ENCODE measurements at regions not wholly inside any gene's neighbourhood (a gene's known extent, or its start where the extent isn't known, plus 50 kb on each side); places are given as distances from the start of the nearest gene placed in this dataset.

DNA sequence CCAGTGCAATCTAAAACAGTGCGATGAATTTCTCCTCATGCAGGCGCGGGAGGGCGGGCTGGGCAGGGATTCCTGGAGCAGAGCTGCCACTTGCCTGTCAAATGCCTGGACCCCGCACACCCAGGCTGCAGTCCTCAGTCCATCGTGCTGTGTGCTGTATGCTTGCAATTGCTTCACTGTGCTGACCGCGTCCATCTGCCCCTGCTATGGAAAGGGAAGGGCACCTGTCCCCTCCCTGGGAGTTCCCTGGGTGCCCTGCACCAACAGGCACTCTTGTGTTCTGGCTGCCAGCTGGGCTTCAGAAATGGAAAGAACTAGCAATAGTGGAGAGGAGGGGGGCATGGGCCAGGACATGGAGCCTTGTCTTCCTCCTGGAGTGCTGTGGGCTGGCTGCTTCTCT lies 185.4 kb upstream of the B3GAT1 start:
- TF ChIP-seq, protein P1, sequence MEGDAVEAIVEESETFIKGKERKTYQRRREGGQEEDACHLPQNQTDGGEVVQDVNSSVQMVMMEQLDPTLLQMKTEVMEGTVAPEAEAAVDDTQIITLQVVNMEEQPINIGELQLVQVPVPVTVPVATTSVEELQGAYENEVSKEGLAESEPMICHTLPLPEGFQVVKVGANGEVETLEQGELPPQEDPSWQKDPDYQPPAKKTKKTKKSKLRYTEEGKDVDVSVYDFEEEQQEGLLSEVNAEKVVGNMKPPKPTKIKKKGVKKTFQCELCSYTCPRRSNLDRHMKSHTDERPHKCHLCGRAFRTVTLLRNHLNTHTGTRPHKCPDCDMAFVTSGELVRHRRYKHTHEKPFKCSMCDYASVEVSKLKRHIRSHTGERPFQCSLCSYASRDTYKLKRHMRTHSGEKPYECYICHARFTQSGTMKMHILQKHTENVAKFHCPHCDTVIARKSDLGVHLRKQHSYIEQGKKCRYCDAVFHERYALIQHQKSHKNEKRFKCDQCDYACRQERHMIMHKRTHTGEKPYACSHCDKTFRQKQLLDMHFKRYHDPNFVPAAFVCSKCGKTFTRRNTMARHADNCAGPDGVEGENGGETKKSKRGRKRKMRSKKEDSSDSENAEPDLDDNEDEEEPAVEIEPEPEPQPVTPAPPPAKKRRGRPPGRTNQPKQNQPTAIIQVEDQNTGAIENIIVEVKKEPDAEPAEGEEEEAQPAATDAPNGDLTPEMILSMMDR (conservative IDR thresholded peaks at IDR 0.05; ENCODE audit: low read length): no peak
- no peak for TF ChIP-seq EZH2phosphoT487 (IDR thresholded peaks at IDR 0.05; ENCODE audit: borderline replicate concordance)

Data from Loucy (cell line).